PC-9 (cell line): ENCODE measurements at regions not wholly inside any gene's neighbourhood (a gene's known extent, or its start where the extent isn't known, plus 50 kb on each side); places are given as distances from the start of the nearest gene placed in this dataset.
A peak's percentile ranks its signal among the peaks of the same experiment; 100 is the strongest.

Experiments used
- BruUV-seq: library from RNA; stranded (reverse); fragments of 400-500 nt; replicated peaks from 2 replicates; lab custom pipeline; 2021; lab: Mats Ljungman, UMichigan
- CTCF ChIA-PET: fragments of 300-600 bp; sonication (Branson Sonifier 250); formaldehyde crosslinking; loops from one replicate; lab custom pipeline; 2022; ENCODE audit warnings: antibody characterized with exemption; lab: Charles Lee
- POLR2A ChIA-PET: fragments of 300-600 bp; sonication (Branson Sonifier 250); formaldehyde crosslinking; loops from one replicate; lab custom pipeline; 2022; ENCODE audit warnings: antibody characterized with exemption; ENCODE audit not compliant: unreplicated experiment; lab: Charles Lee
- DNase-seq, 2 experiments: peaks; one replicate each; pipeline versions ENCODE4 v3.0.0 to v3.0.0-alpha.2; 2015 to 2022; ENCODE audit warnings: mixed read lengths in 1 of 2
- H2AFZ ChIP-seq: fragments of 200-600 bp; sonication (generic); 2 replicates; pipeline ENCODE4 v1.8.1; 2017; ENCODE audit warnings: antibody characterized with exemption
- H3F3A ChIP-seq: fragments of 200-600 bp; sonication (generic); 2 replicates; pipeline ENCODE4 v1.8.1; 2017; ENCODE audit warnings: antibody characterized with exemption, mild to moderate bottlenecking, low read depth; ENCODE audit not compliant: insufficient read depth
- H3K27ac ChIP-seq: fragments of 200-600 bp; sonication (generic); 2 replicates; pipeline ENCODE4 v1.6.1; 2016; ENCODE audit warnings: mixed run types
- H3K27me3 ChIP-seq: fragments of 200-600 bp; sonication (generic); 2 replicates; pipeline ENCODE4 v1.6.1; 2016; ENCODE audit warnings: low read depth, mixed run types; ENCODE audit not compliant: insufficient read depth
- H3K36me3 ChIP-seq: fragments of 200-600 bp; sonication (generic); 2 replicates; pipeline ENCODE4 v1.6.1; 2016; ENCODE audit warnings: low read depth, mixed run types
- H3K4me1 ChIP-seq: fragments of 200-600 bp; sonication (generic); replicated peaks from 2 replicates; pipeline ENCODE4 v1.6.1; 2016; ENCODE audit warnings: mixed run types; ENCODE audit not compliant: insufficient read depth
- H3K4me2 ChIP-seq: fragments of 200-600 bp; sonication (generic); 2 replicates; pipeline ENCODE4 v1.6.1; 2017; ENCODE audit warnings: mixed run types
- H3K4me3 ChIP-seq: fragments of 200-600 bp; sonication (generic); 2 replicates; pipeline ENCODE4 v1.6.1; 2016; ENCODE audit warnings: mixed run types
- H3K79me2 ChIP-seq: fragments of 200-600 bp; sonication (generic); 2 replicates; pipeline ENCODE4 v1.6.1; 2017; ENCODE audit warnings: low read depth, mixed run types
- H3K9me2 ChIP-seq: fragments of 200-600 bp; sonication (generic); 2 replicates; pipeline ENCODE4 v1.8.1; 2017; ENCODE audit warnings: mild to moderate bottlenecking; ENCODE audit not compliant: insufficient read depth
- H3K9me3 ChIP-seq: fragments of 200-600 bp; sonication (generic); 2 replicates; pipeline ENCODE4 v1.8.1; 2016; ENCODE audit warnings: low read depth; ENCODE audit not compliant: insufficient read depth
- H4K20me1 ChIP-seq: fragments of 200-600 bp; sonication (generic); 2 replicates; pipeline ENCODE4 v1.8.1; 2017; ENCODE audit not compliant: insufficient read depth
- CTCF ChIP-seq: fragments of 200-600 bp; sonication (generic); conservative IDR thresholded peaks from 2 replicates; pipeline ENCODE4 v1.6.1; 2017; ENCODE audit warnings: mixed run types, antibody characterized with exemption, mild to moderate bottlenecking, moderate library complexity
- EZH2 ChIP-seq: fragments of 200-600 bp; sonication (generic); IDR thresholded peaks from 2 replicates; pipeline ENCODE4 v1.8.0; 2017; ENCODE audit warnings: antibody characterized with exemption, low read depth
- intact Hi-C: fragments of 100-400 bp; cut with micrococcal nuclease; formaldehyde crosslinking; loops from one replicate; pipeline ENCODE4 v1.10.0; 2022; ENCODE audit not compliant: unreplicated experiment

GRCh38 chr14:65310568-65310967 lies 102.0 kb upstream of the FUT8 start:
- no peak overlapping the region for H3K27ac ChIP-seq
- H3K79me2 ChIP-seq, result no peaks in the 10 kb centered on the region
- no peak overlapping the region for H3K4me3 ChIP-seq
- no peaks in the 10 kb centered on the region for H3K27me3 ChIP-seq
- TF ChIP-seq EZH2 (no peak), CTCF (no peak)
- no peak overlapping the region for H3K4me2 ChIP-seq
- no peaks in the 10 kb centered on the region for H3K36me3 ChIP-seq
- H3K9me3 ChIP-seq, result no peaks in the 10 kb centered on the region
- intact Hi-C loops, result no loop called here
- ChIA-PET POLR2A (interaction anchor here (0.6 kb wide), 1 partner anchor 9 kb away, joined by 20 read pairs; no protein-coding TSS in a partner anchor), CTCF (interaction anchor here (0.6 kb wide), 1 partner anchor 19 kb away, joined by 4 read pairs; no protein-coding TSS in a partner anchor)
- no TSS peak for BruUV-seq
- H3F3A ChIP-seq, result peaks cover 7% of the 10 kb centered on the region; the same call in 1 of the 2 replicates
- H4K20me1 ChIP-seq, result no peaks in the 10 kb centered on the region
- no peaks in the 10 kb centered on the region for H3K4me1 ChIP-seq
- DNase-seq, result no peak
- no peaks in the 10 kb centered on the region for H3K9me2 ChIP-seq
- H2AFZ ChIP-seq, result no peak overlapping the region

DNA sequence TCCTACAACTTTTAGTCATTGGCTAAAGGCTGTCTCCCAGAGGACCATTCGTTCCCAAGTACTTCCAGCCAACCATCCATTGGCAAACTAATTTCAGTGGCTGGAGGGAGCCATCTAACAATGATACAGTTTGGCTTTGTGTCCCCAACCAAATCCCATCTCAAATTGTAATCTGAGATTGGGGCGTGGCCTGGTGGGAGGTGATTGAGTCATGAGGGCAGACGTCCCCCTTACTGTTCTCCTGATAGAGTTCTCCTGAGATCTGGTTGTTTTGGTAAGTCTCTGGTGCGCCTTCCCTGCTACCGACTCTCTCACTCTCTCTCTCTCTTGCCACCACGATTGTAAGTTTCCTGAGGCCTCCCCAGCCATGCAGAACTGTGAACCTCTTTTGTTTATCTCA lies 99.7 kb upstream of the FUT8 start:
- Histone ChIP-seq H3K4me3 (no peak overlapping the region), H3K9me3 (peaks cover 4% of the 10 kb centered on the region), H3K27ac (no peak overlapping the region), H3K9me2 (no peaks in the 10 kb centered on the region), H3K4me1 (peaks cover under 1% of the 10 kb centered on the region; the same call in 1 of the 2 replicates), H2AFZ (no peak overlapping the region), H3K36me3 (no peaks in the 10 kb centered on the region), H4K20me1 (no peaks in the 10 kb centered on the region), H3K4me2 (no peak overlapping the region), H3K27me3 (no peaks in the 10 kb centered on the region), H3K79me2 (no peaks in the 10 kb centered on the region), H3F3A (no peaks in the 10 kb centered on the region; the same call in 1 of the 2 replicates)
- BruUV-seq, result no TSS peak
- TF ChIP-seq CTCF (no peak), EZH2 (no peak)
- intact Hi-C loops, result no loop called here
- DNase-seq, result no peak
- ChIA-PET POLR2A (no interaction called here), CTCF (no interaction called here)

DNA sequence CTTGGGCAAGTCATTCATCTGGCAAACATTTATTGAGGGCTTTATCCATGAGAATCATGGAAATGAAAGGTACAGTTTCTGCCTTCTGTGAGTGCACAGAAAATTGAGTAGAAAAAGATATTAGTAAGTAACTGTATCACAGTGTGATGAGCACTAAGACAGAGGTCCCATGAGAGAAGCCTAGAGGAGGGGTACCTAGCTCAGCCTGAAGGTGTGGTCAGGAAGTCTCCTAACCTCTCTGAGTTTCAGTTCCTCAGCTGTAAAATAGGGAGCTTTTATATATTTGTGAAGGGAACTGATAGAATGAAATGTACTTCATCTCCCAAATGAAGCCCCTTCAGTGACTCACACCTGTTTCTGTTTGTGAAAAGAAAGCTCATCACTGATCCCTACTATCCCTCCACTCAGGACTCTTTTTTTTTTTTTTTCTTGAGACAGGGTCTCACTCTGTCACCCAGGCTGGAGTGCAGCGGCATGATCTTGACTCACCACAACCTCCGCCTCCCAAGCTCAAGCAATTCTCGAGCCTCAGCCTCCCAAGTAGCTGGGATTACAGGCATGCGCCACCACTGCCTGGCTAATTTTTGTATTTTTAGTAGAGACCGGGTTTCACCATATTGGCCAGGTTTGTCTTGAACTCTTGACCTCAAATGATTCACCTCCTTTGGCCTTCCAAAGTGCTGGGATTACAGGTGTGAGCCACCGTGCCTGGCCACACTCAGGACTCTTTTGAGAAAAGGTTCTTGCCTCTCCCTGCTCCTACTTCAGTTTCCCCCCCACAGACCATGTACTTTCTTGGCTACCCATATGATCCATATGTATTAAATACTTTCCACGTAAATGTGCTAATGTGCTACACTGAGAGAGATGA lies 93.7 kb upstream of the FUT8 start:
- H2AFZ ChIP-seq, result peak overlapping the region; percentile 5; the same call in 1 of the 2 replicates

More for the DNA sequence above, 93.7 kb upstream of the FUT8 start:
- Histone ChIP-seq H3K9me2 (no peaks in the 10 kb centered on the region), H3K36me3 (no peaks in the 10 kb centered on the region), H3K4me2 (peak overlapping the region; percentile 64), H4K20me1 (no peaks in the 10 kb centered on the region), H3K27me3 (no peaks in the 10 kb centered on the region), H3K79me2 (peaks cover 5% of the 10 kb centered on the region; the same call in 1 of the 2 replicates), H3F3A (peaks cover 60% of the 10 kb centered on the region), H3K4me3 (peak overlapping the region; percentile 14; the same call in 1 of the 2 replicates), H3K9me3 (peaks cover 4% of the 10 kb centered on the region), H3K27ac (peak overlapping the region; percentile 99), H3K4me1 (peaks cover 61% of the 10 kb centered on the region)
- BruUV-seq, result no TSS peak
- POLR2A ChIA-PET, result interaction anchor here (0.5 to 0.7 kb wide), 3 partner anchors 8 to 60 kb away, joined by 3 to 20 read pairs (median 4); no protein-coding TSS in a partner anchor
- DNase-seq, result peak in 1 of 2 experiments; percentile 77
- TF ChIP-seq CTCF, result no peak
- no peak for TF ChIP-seq EZH2
- intact Hi-C loops, result no loop called here
- CTCF ChIA-PET, result no interaction called here
